H1 (cell line): ENCODE measurements at regions not wholly inside any gene's neighbourhood (a gene's known extent, or its start where the extent isn't known, plus 50 kb on each side); places are given as distances from the start of the nearest gene placed in this dataset.

Experiments
- CTCF ChIA-PET: fragments of 300-600 bp; sonication (Branson Sonifier 250); formaldehyde crosslinking; loops from one replicate; lab custom pipeline; 2021; ENCODE audit not compliant: partially characterized antibody; lab: Charles Lee
- POLR2A ChIA-PET: fragments of 300-600 bp; sonication (Branson Sonifier 250); formaldehyde crosslinking; loops from one replicate; lab custom pipeline; 2021; ENCODE audit warnings: inconsistent platforms; ENCODE audit not compliant: partially characterized antibody; lab: Charles Lee
- DNase-seq, 2 experiments: peaks; one replicate each; pipeline versions ENCODE4 v3.0.0 to v3.0.0-alpha.2; 2010 to 2022; ENCODE audit warnings: low spot score in 2 of 2, low read depth in 1 of 2, mixed read lengths in 1 of 2
- FAIRE-seq: peaks from 2 replicates; lab custom pipeline; 2011; peaks lifted over from hg19 to GRCh38; lab: Jason Lieb, UNC
- H2AFZ ChIP-seq: 2 replicates; pipeline ENCODE4 v1.8.1; 2012; ENCODE audit warnings: low read length, inconsistent platforms
- H2AK5ac ChIP-seq: 2 replicates; pipeline ENCODE4 v1.6.1; 2013; ENCODE audit warnings: low read depth, low read length
- H2BK120ac ChIP-seq: replicated peaks from 2 replicates; pipeline ENCODE3; 2013; ENCODE audit warnings: low read depth, low read length, inconsistent platforms
- H2BK12ac ChIP-seq: 2 replicates; pipeline ENCODE4 v1.6.1; 2013; ENCODE audit warnings: low read depth, low read length
- H2BK15ac ChIP-seq: 2 replicates; pipeline ENCODE4 v1.6.1; 2013; ENCODE audit warnings: low read length
- H2BK20ac ChIP-seq: 2 replicates; pipeline ENCODE4 v1.6.1; 2013; ENCODE audit warnings: low read length
- H2BK5ac ChIP-seq: 2 replicates; pipeline ENCODE4 v1.6.1; 2013; ENCODE audit warnings: low read depth, low read length
- H3K14ac ChIP-seq: 2 replicates; pipeline ENCODE4 v1.6.1; 2013; ENCODE audit warnings: inconsistent platforms; ENCODE audit not compliant: insufficient read length
- H3K18ac ChIP-seq: 2 replicates; pipeline ENCODE4 v1.6.1; 2013; ENCODE audit warnings: low read length; ENCODE audit errors: extremely low read depth
- H3K23ac ChIP-seq: 2 replicates; pipeline ENCODE4 v1.6.1; 2013; ENCODE audit warnings: inconsistent platforms; ENCODE audit not compliant: insufficient read length
- H3K23me2 ChIP-seq: 2 replicates; pipeline ENCODE4 v1.6.1; 2013; ENCODE audit warnings: low read depth, low read length
- H3K27ac ChIP-seq: 2 replicates; pipeline ENCODE4 v1.6.1; 2011; ENCODE audit warnings: low read depth, low read length, inconsistent platforms
- H3K27me3 ChIP-seq, 4 experiments: replicated peaks in 1 of 4; 1 replicate in 1 of 4; 2 replicates in 3 of 4; pipeline versions ENCODE4 v1.6.1 to v1.8.1; 2011 to 2013; ENCODE audit warnings: low read length in 3 of 4, mild to moderate bottlenecking in 3 of 4, inconsistent platforms in 2 of 4, mixed read lengths in 2 of 4, moderate library complexity in 1 of 4; ENCODE audit not compliant: control insufficient read depth in 3 of 4, insufficient read depth in 3 of 4; ENCODE audit errors: extremely low read depth in 1 of 4
- H3K36me3 ChIP-seq, 4 experiments: 2 replicates each; pipeline versions ENCODE4 v1.6.1 to v1.8.1; 2011 to 2013; ENCODE audit warnings: mild to moderate bottlenecking in 4 of 4, low read length in 3 of 4, moderate library complexity in 2 of 4, control low read depth in 1 of 4, inconsistent platforms in 1 of 4; ENCODE audit not compliant: insufficient read depth in 4 of 4, control insufficient read depth in 2 of 4
- H3K4ac ChIP-seq: replicated peaks from 2 replicates; pipeline ENCODE3; 2013; ENCODE audit warnings: low read length, low read depth, mixed read lengths, inconsistent platforms; ENCODE audit not compliant: insufficient read length
- H3K4me1 ChIP-seq, 4 experiments: replicated peaks in 1 of 4; 1 replicate in 1 of 4; 2 replicates in 3 of 4; pipeline versions ENCODE4 v1.6.1 to v1.8.1; 2011 to 2013; ENCODE audit warnings: low read length in 3 of 4, inconsistent platforms in 2 of 4, mixed read lengths in 1 of 4; ENCODE audit not compliant: insufficient read depth in 4 of 4, control insufficient read depth in 3 of 4
- H3K4me2 ChIP-seq, 2 experiments: 2 replicates each; pipeline versions ENCODE4 v1.6.1 to v1.8.1; 2011 to 2013; ENCODE audit warnings: low read depth in 2 of 2, low read length in 2 of 2, control low read depth in 1 of 2, inconsistent platforms in 1 of 2, mild to moderate bottlenecking in 1 of 2; ENCODE audit not compliant: insufficient read depth in 1 of 2
- H3K4me3 ChIP-seq, 4 experiments: fragments of 200-600, 300-600 bp in 1 of 4; sonication (generic), shearing (Covaris generic), sonication (Bioruptor Twin) in 1 of 4; 2 replicates each; pipeline versions ENCODE4 v1.5.1 to v1.8.1; 2011 to 2016; ENCODE audit warnings: low read length in 4 of 4, low read depth in 3 of 4, control low read depth in 2 of 4, inconsistent platforms in 2 of 4, mild to moderate bottlenecking in 2 of 4, mixed read lengths in 1 of 4, moderate library complexity in 1 of 4; ENCODE audit not compliant: insufficient read depth in 2 of 4; ENCODE audit errors: extremely low read depth in 1 of 4
- H3K56ac ChIP-seq: replicated peaks from 2 replicates; pipeline ENCODE3; 2013; ENCODE audit warnings: low read depth, mild to moderate bottlenecking, mixed read lengths, low read length, inconsistent platforms; ENCODE audit not compliant: insufficient read length
- H3K79me1 ChIP-seq: 2 replicates; pipeline ENCODE4 v1.6.1; 2013; ENCODE audit warnings: low read depth, low read length, control low read depth
- H3K79me2 ChIP-seq, 2 experiments: 2 replicates each; pipeline versions ENCODE4 v1.6.1 to v1.8.1; 2012 to 2013; ENCODE audit warnings: low read length in 2 of 2, mild to moderate bottlenecking in 2 of 2, inconsistent platforms in 1 of 2; ENCODE audit not compliant: insufficient read depth in 2 of 2, control insufficient read depth in 1 of 2
- H3K9ac ChIP-seq, 4 experiments: replicated peaks in 1 of 4; 1 replicate in 1 of 4; 2 replicates in 3 of 4; pipeline versions ENCODE4 v1.6.1 to v1.8.1; 2011 to 2013; ENCODE audit warnings: low read depth in 3 of 4, low read length in 3 of 4, control low read depth in 2 of 4, mild to moderate bottlenecking in 2 of 4, moderate library complexity in 2 of 4, inconsistent platforms in 1 of 4; ENCODE audit errors: extremely low read depth in 1 of 4
- H3K9me3 ChIP-seq, 2 experiments: 2 replicates each; pipeline versions ENCODE4 v1.6.1 to v1.8.1; 2012 to 2013; ENCODE audit warnings: mild to moderate bottlenecking in 2 of 2, moderate library complexity in 2 of 2, control low read depth in 1 of 2, inconsistent platforms in 1 of 2, low read depth in 1 of 2, low read length in 1 of 2, mixed read lengths in 1 of 2; ENCODE audit not compliant: insufficient read depth in 2 of 2
- H4K20me1 ChIP-seq, 2 experiments: replicated peaks in 1 of 2; 2 replicates each; pipeline versions ENCODE3 to v1.8.1; 2011 to 2013; ENCODE audit warnings: inconsistent platforms in 2 of 2, low read length in 2 of 2, mild to moderate bottlenecking in 1 of 2; ENCODE audit not compliant: insufficient read depth in 2 of 2, control insufficient read depth in 1 of 2
- H4K5ac ChIP-seq: 2 replicates; pipeline ENCODE4 v1.6.1; 2013; ENCODE audit warnings: low read length, low read depth, mixed read lengths, inconsistent platforms; ENCODE audit not compliant: insufficient read length
- H4K8ac ChIP-seq: 2 replicates; pipeline ENCODE4 v1.8.0; 2013; ENCODE audit warnings: mild to moderate bottlenecking, moderate library complexity, low read length, inconsistent platforms; ENCODE audit not compliant: insufficient read depth; ENCODE audit errors: extremely low read depth
- H4K91ac ChIP-seq: replicated peaks from 2 replicates; pipeline ENCODE3; 2013; ENCODE audit warnings: low read length, mixed read lengths, inconsistent platforms; ENCODE audit not compliant: insufficient read length
- ASH2L ChIP-seq: fragments of 200-600, 300-600 bp; sonication (generic); IDR thresholded peaks from one replicate; pipeline ENCODE4 v1.7.1; 2017; ENCODE audit warnings: low read length
- GTF2F1 ChIP-seq: IDR thresholded peaks from 2 replicates; pipeline ENCODE4 v1.6.1; 2012; ENCODE audit warnings: low read depth, low read length, improper control_type of control experiment, borderline replicate concordance
- HDAC2 ChIP-seq, 2 experiments: fragments of 300-600 bp in 1 of 2; sonication (generic) in 1 of 2; IDR thresholded peaks; 2 replicates each; pipeline ENCODE4 v1.6.1; 2011 to 2012; ENCODE audit warnings: low read depth in 2 of 2, low read length in 2 of 2, mild to moderate bottlenecking in 2 of 2, moderate library complexity in 2 of 2, borderline replicate concordance in 1 of 2, inconsistent platforms in 1 of 2
- JUN ChIP-seq: IDR thresholded peaks from 2 replicates; pipeline ENCODE4 v1.6.1; 2011; ENCODE audit warnings: low read depth, mild to moderate bottlenecking, improper control_type of control experiment, low read length
- MAFK ChIP-seq: IDR thresholded peaks from 2 replicates; pipeline ENCODE4 v1.6.1; 2012; ENCODE audit warnings: low read depth, mild to moderate bottlenecking, improper control_type of control experiment, low read length
- PHF8 ChIP-seq: fragments of 200-600 bp; sonication (generic); conservative IDR thresholded peaks from 2 replicates; pipeline ENCODE4 v1.7.1; 2012; ENCODE audit warnings: low read depth, mild to moderate bottlenecking, inconsistent platforms, low read length, moderate library complexity
- SIN3A ChIP-seq, 2 experiments: IDR thresholded peaks in 1 of 2; conservative IDR thresholded peaks in 1 of 2; 2 replicates each; pipeline ENCODE4 v1.6.1; 2011 to 2012; ENCODE audit warnings: low read length in 2 of 2, improper control_type of control experiment in 1 of 2, low read depth in 1 of 2, mild to moderate bottlenecking in 1 of 2
- SP4 ChIP-seq: IDR thresholded peaks from 2 replicates; pipeline ENCODE4 v1.6.1; 2012; ENCODE audit warnings: low read length, inconsistent platforms
- SRF ChIP-seq: IDR thresholded peaks from 2 replicates; pipeline ENCODE4 v1.6.1; 2011; ENCODE audit warnings: mild to moderate bottlenecking, low read depth, low read length, moderate library complexity
- TAF7 ChIP-seq: optimal IDR thresholded peaks from 2 replicates; pipeline ENCODE3; 2011; ENCODE audit warnings: low read depth, mild to moderate bottlenecking, inconsistent platforms, low read length, moderate library complexity, borderline replicate concordance
- TCF12 ChIP-seq: IDR thresholded peaks from 2 replicates; pipeline ENCODE4 v1.6.1; 2011; ENCODE audit warnings: low read depth, mild to moderate bottlenecking, low read length
- WGBS, 2 experiments: shearing (Covaris generic) in 1 of 2; methylation state at CpG; one replicate each; pipeline versions ENCODE4 v1.1.6 to v1.1.7; 2013 to 2015; ENCODE audit warnings: low lambda C conversion rate in 2 of 2, mixed read lengths in 2 of 2, inconsistent platforms in 1 of 2, low coverage in 1 of 2, missing lambda C conversion rate in 1 of 2; ENCODE audit not compliant: insufficient replicate concordance in 2 of 2, insufficient coverage in 1 of 2, insufficient read length in 1 of 2; ENCODE audit errors: extremely low coverage in 1 of 2, missing lambda C conversion rate in 1 of 2; 5-methylcytosine and 5-hydroxymethylcytosine counted together

DNA sequence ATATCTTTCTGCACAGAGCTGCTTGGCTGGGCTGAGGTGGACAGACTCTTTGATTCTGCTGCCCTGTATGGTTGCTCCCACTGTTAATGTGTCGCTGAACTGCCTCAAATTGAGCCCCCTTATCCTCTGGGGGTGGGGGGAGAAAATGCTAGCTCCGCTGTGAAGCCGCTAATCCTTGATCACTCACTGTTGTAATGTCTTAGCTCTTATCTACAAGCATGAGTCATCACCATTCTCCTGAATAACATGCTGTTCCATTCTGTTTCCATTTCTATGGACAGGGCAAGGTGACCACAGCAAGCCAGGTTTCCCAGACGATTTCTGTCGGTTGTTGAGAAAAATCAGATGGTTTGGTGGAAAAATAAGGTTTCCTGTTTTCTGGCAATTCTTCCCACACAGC is 218.4 kb upstream of the GGTLC1 start:
- 76% methylated on average over 5 of the region's 5 CpGs; no CpG with 5 or more reads in 1 of the 2 experiments for WGBS, 2 experiments
- H3K4me1 ChIP-seq = peaks cover 0 to 10% (median 2%) of the 10 kb centered on the region in 4 experiments; a peak in 3 of 7 replicates

More for the DNA sequence above, 218.4 kb upstream of the GGTLC1 start:
- no peaks in the 10 kb centered on the region for H3K79me2 ChIP-seq
- H2AFZ ChIP-seq = 0 out of 2 replicates have a peak overlapping the region, but pooled peaks have one; percentile 4
- H4K8ac ChIP-seq = no peak overlapping the region
- no peak overlapping the region for H3K18ac ChIP-seq
- no peak overlapping the region for H4K5ac ChIP-seq
- DNase-seq = no peak
- H2BK12ac ChIP-seq = no peak overlapping the region
- H3K9me3 ChIP-seq = no peaks in the 10 kb centered on the region; a peak in 1 of 4 replicates
- H3K14ac ChIP-seq = no peak overlapping the region
- H4K91ac ChIP-seq = no peak overlapping the region
- no peak overlapping the region for H3K56ac ChIP-seq
- no peak overlapping the region for H2BK120ac ChIP-seq
- FAIRE-seq = no peak
- no peak overlapping the region for H3K23ac ChIP-seq
- H2AK5ac ChIP-seq = no peak overlapping the region
- ChIA-PET CTCF (interaction anchor here (0.8 to 1.9 kb wide), 4 partner anchors 14 to 270 kb away, joined by 3 to 4 read pairs (median 3); no protein-coding TSS in a partner anchor), POLR2A (interaction anchor here (1.1 kb wide), 1 partner anchor 15 kb away, joined by 3 read pairs; no protein-coding TSS in a partner anchor)
- no peak overlapping the region for H2BK20ac ChIP-seq
- no peaks in the 10 kb centered on the region for H3K36me3 ChIP-seq
- no peaks in the 10 kb centered on the region for H3K79me1 ChIP-seq
- H3K4me3 ChIP-seq = no peak overlapping the region
- no peak overlapping the region for H3K4me2 ChIP-seq
- H4K20me1 ChIP-seq = peaks cover 0 to 2% of the 10 kb centered on the region in 2 experiments
- H2BK5ac ChIP-seq = no peak overlapping the region
- no peak overlapping the region for H2BK15ac ChIP-seq
- no peak overlapping the region for H3K4ac ChIP-seq
- no peaks in the 10 kb centered on the region for H3K27me3 ChIP-seq
- peaks cover 8% of the 10 kb centered on the region; the same call in 1 of the 2 replicates for H3K23me2 ChIP-seq
- no peak overlapping the region for H3K9ac ChIP-seq
- no peak overlapping the region for H3K27ac ChIP-seq
- TF ChIP-seq GTF2F1 = no peak
- TF ChIP-seq MAFK = no peak
- no peak for TF ChIP-seq SP4
- no peak for TF ChIP-seq ASH2L
- TF ChIP-seq TCF12 = no peak
- TF ChIP-seq TAF7 = no peak
- no peak for TF ChIP-seq JUN
- TF ChIP-seq SIN3A (conservative IDR thresholded peaks at IDR 0.05 in 1 of 2, IDR thresholded peaks at IDR 0.05 in 1 of 2; ENCODE audit: low read depth in 1 of 2, low read length in 2 of 2) = no peak
- TF ChIP-seq SRF = no peak
- no peak for TF ChIP-seq PHF8
- TF ChIP-seq HDAC2 (IDR thresholded peaks at IDR 0.05; ENCODE audit: borderline replicate concordance in 1 of 2, low read depth in 2 of 2, low read length in 2 of 2) = no peak
